ENCODE measurements at regions not wholly inside any gene's neighbourhood (a gene's known extent, or its start where the extent isn't known, plus 50 kb on each side); places are given as distances from the start of the nearest gene placed in this dataset.

GRCh38 chr7:155386608-155387007 lies 71.3 kb upstream of the EN2 start:
- TF ChIP-seq CTCF (IDR thresholded peaks at IDR 0.05) (no peak), POLR2A (IDR thresholded peaks at IDR 0.05) (no peak)

Measured in prostate gland (tissue), 2 donors.